MM.1S (cell line): ENCODE measurements at regions not wholly inside any gene's neighbourhood (a gene's known extent, or its start where the extent isn't known, plus 50 kb on each side); places are given as distances from the start of the nearest gene placed in this dataset.

ENCODE experiments used
- DNase-seq: peaks from one replicate; pipeline ENCODE4 v3.0.0-alpha.2; 2015
- H2AFZ ChIP-seq: fragments of 300-600 bp; sonication (generic); 2 replicates; pipeline ENCODE4 v1.6.0; 2016; ENCODE audit warnings: antibody characterized with exemption, low read length
- H3F3A ChIP-seq: fragments of 300-600 bp; sonication (generic); 2 replicates; pipeline ENCODE4 v1.6.1; 2016; ENCODE audit warnings: mild to moderate bottlenecking, antibody characterized with exemption, low read length, moderate library complexity, mixed read lengths; ENCODE audit not compliant: insufficient read depth
- H3K27ac ChIP-seq: fragments of 300-600 bp; sonication (generic); 2 replicates; pipeline ENCODE4 v1.5.1; 2016; ENCODE audit warnings: mild to moderate bottlenecking, low read length
- H3K27me3 ChIP-seq: fragments of 300-600 bp; sonication (generic); replicated peaks from 2 replicates; pipeline ENCODE4 v1.6.0; 2016; ENCODE audit warnings: low read length; ENCODE audit not compliant: insufficient read depth
- H3K36me3 ChIP-seq: fragments of 300-600 bp; sonication (generic); replicated peaks from 2 replicates; pipeline ENCODE4 v1.6.1; 2016; ENCODE audit warnings: mild to moderate bottlenecking, low read length, mixed read lengths; ENCODE audit not compliant: insufficient read depth
- H3K4me1 ChIP-seq: fragments of 300-600 bp; sonication (generic); 2 replicates; pipeline ENCODE4 v1.6.1; 2016; ENCODE audit warnings: low read length, mixed read lengths
- H3K4me2 ChIP-seq: fragments of 300-600 bp; sonication (generic); 2 replicates; pipeline ENCODE4 v1.6.0; 2016; ENCODE audit warnings: low read depth, low read length
- H3K4me3 ChIP-seq: fragments of 300-600 bp; sonication (generic); 2 replicates; pipeline ENCODE4 v1.5.1; 2016; ENCODE audit warnings: low read length, mixed read lengths
- H3K79me2 ChIP-seq: fragments of 300-600 bp; sonication (generic); 2 replicates; pipeline ENCODE4 v1.6.1; 2016; ENCODE audit warnings: mixed run types, low read length, mixed read lengths
- H3K9ac ChIP-seq: fragments of 300-600 bp; sonication (generic); 2 replicates; pipeline ENCODE4 v1.6.1; 2016; ENCODE audit warnings: low read length, mixed read lengths
- H3K9me2 ChIP-seq: fragments of 300-600 bp; sonication (generic); replicated peaks from 2 replicates; pipeline ENCODE4 v1.6.1; 2016; ENCODE audit warnings: mild to moderate bottlenecking, low read length, mixed read lengths; ENCODE audit not compliant: insufficient read depth
- H3K9me3 ChIP-seq: fragments of 300-600 bp; sonication (generic); replicated peaks from 2 replicates; pipeline ENCODE4 v1.6.1; 2016; ENCODE audit warnings: mild to moderate bottlenecking, low read length, mixed read lengths; ENCODE audit not compliant: insufficient read depth
- H4K20me1 ChIP-seq: fragments of 300-600 bp; sonication (generic); 2 replicates; pipeline ENCODE4 v1.6.1; 2016; ENCODE audit warnings: mild to moderate bottlenecking, low read length, moderate library complexity, mixed read lengths; ENCODE audit not compliant: insufficient read depth
- EZH2 ChIP-seq: fragments of 300-600 bp; sonication (generic); optimal IDR thresholded peaks from 2 replicates; pipeline ENCODE3; 2017; ENCODE audit warnings: low read depth, mild to moderate bottlenecking, antibody characterized with exemption, low read length, mixed read lengths
- EZH2phosphoT487 ChIP-seq: fragments of 300-600 bp; sonication (generic); IDR thresholded peaks from 2 replicates; pipeline ENCODE4 v1.6.1; 2018; ENCODE audit warnings: antibody characterized with exemption, low read length
- TF ChIP-seq, protein P1 (sequence below): fragments of 300-600 bp; sonication (generic); IDR thresholded peaks from 2 replicates; pipeline ENCODE4 v1.5.1; 2016; ENCODE audit warnings: antibody characterized with exemption, low read length, mixed read lengths

GRCh38 chr1:90612033-90612432, 105.1 kb downstream of the BARHL2 start:
- DNase-seq = no peak
- Histone ChIP-seq H4K20me1 (no peaks in the 10 kb centered on the region), H3K9me2 (no peaks in the 10 kb centered on the region), H2AFZ (no peak overlapping the region), H3K4me2 (no peak overlapping the region), H3K27me3 (no peaks in the 10 kb centered on the region), H3F3A (no peaks in the 10 kb centered on the region), H3K36me3 (no peaks in the 10 kb centered on the region), H3K4me1 (no peaks in the 10 kb centered on the region), H3K79me2 (no peaks in the 10 kb centered on the region), H3K9ac (no peak overlapping the region), H3K9me3 (no peaks in the 10 kb centered on the region), H3K27ac (no peak overlapping the region), H3K4me3 (no peak overlapping the region)
- no peak for TF ChIP-seq EZH2phosphoT487
- TF ChIP-seq, protein P1, sequence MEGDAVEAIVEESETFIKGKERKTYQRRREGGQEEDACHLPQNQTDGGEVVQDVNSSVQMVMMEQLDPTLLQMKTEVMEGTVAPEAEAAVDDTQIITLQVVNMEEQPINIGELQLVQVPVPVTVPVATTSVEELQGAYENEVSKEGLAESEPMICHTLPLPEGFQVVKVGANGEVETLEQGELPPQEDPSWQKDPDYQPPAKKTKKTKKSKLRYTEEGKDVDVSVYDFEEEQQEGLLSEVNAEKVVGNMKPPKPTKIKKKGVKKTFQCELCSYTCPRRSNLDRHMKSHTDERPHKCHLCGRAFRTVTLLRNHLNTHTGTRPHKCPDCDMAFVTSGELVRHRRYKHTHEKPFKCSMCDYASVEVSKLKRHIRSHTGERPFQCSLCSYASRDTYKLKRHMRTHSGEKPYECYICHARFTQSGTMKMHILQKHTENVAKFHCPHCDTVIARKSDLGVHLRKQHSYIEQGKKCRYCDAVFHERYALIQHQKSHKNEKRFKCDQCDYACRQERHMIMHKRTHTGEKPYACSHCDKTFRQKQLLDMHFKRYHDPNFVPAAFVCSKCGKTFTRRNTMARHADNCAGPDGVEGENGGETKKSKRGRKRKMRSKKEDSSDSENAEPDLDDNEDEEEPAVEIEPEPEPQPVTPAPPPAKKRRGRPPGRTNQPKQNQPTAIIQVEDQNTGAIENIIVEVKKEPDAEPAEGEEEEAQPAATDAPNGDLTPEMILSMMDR = no peak
- TF ChIP-seq EZH2 = no peak

DNA sequence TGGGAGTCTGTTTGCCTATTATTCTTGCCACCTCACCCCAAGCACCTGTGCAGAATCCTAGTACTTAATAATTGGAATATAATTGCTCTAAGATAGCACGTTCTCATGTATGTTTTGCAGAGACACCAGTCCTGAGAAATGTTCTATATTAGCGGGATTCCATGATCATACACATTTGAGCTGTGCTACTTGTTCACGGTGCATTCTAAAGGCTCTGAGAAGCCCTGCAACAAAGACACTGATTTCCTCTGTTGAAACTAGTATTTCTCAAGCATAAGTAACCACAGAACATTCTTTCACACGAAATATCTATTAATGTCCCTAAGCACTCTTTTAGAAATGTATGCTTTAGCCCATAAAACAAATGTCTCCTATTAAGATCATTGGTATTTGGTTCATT, 109.4 kb downstream of the BARHL2 start:
- H3K4me1 ChIP-seq = no peaks in the 10 kb centered on the region
- no peaks in the 10 kb centered on the region for H3K9me2 ChIP-seq
- no peak overlapping the region for H3K4me2 ChIP-seq
- TF ChIP-seq, protein P1 = no peak
- TF ChIP-seq EZH2phosphoT487 = no peak
- TF ChIP-seq EZH2 = no peak
- H4K20me1 ChIP-seq = no peaks in the 10 kb centered on the region
- H2AFZ ChIP-seq = no peak overlapping the region
- no peaks in the 10 kb centered on the region for H3K27me3 ChIP-seq
- DNase-seq = no peak
- no peaks in the 10 kb centered on the region for H3K9me3 ChIP-seq
- H3K4me3 ChIP-seq = no peak overlapping the region
- no peak overlapping the region for H3K9ac ChIP-seq
- H3F3A ChIP-seq = no peaks in the 10 kb centered on the region
- H3K36me3 ChIP-seq = no peaks in the 10 kb centered on the region
- no peak overlapping the region for H3K27ac ChIP-seq
- H3K79me2 ChIP-seq = no peaks in the 10 kb centered on the region

DNA sequence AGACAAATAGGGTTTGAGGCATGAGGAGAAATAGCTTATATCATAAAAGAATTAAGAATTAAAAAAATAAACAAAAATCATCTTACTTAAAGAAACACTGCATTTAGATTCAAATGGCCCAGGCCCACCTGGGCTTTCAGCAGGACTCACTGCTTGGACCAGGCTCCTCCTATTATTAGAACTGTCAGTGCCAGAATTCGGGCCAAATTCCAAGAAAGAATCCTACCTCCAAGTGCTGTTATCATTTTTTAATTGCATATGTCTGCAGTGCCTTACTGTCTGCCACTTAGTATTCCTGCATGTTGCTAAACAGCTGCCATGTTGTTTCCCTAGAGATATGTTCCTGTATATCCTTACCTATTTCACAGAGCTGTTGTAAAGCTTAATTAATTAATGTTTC, 112.0 kb downstream of the BARHL2 start:
- Histone ChIP-seq H3K4me3 (no peak overlapping the region), H3K9me2 (no peaks in the 10 kb centered on the region), H3K27me3 (no peaks in the 10 kb centered on the region), H3K4me1 (no peaks in the 10 kb centered on the region), H3K27ac (no peak overlapping the region), H4K20me1 (no peaks in the 10 kb centered on the region), H3K9ac (no peak overlapping the region), H3K9me3 (no peaks in the 10 kb centered on the region), H2AFZ (no peak overlapping the region), H3K79me2 (no peaks in the 10 kb centered on the region), H3K4me2 (no peak overlapping the region), H3K36me3 (no peaks in the 10 kb centered on the region), H3F3A (no peaks in the 10 kb centered on the region)
- TF ChIP-seq, protein P1 = no peak
- no peak for TF ChIP-seq EZH2
- no peak for DNase-seq
